A549 (cell line): ENCODE measurements at regions not wholly inside any gene's neighbourhood (a gene's known extent, or its start where the extent isn't known, plus 50 kb on each side); places are given as distances from the start of the nearest gene placed in this dataset.

Experiments
- ATAC-seq, 2 experiments: fragments of 200-7000 bp in 1 of 2; fragments of >200 bp in 1 of 2; cut with Nextera tagmentation in 1 of 2; cut with Tn5 transposase in 1 of 2; 3 replicates each; pipeline versions ENCODE4 v1.8.0 to v1.9.1; 2018 to 2020; ENCODE audit warnings: mild to moderate bottlenecking in 1 of 2, moderate library complexity in 1 of 2
- CTCF ChIA-PET: fragments of 300-600 bp; sonication (Branson Sonifier 250); formaldehyde crosslinking; extraction: SDS; loops from one replicate; lab custom pipeline; 2021; ENCODE audit warnings: antibody characterized with exemption, inconsistent platforms; lab: Yijun Ruan, JAX
- POLR2A ChIA-PET: fragments of 350-600 bp; formaldehyde crosslinking; extraction: SDS; loops from one replicate; lab custom pipeline; 2021; ENCODE audit warnings: antibody characterized with exemption, inconsistent platforms; lab: Yijun Ruan, JAX
- DNase-seq, 2 experiments: peaks; one replicate each; pipeline versions ENCODE4 v3.0.0 to v3.0.0-alpha.2; 2011 to 2016; ENCODE audit warnings: low read depth in 1 of 2, low spot score in 1 of 2
- FAIRE-seq: peaks from 2 replicates; lab custom pipeline; 2011; peaks lifted over from hg19 to GRCh38; lab: Jason Lieb, UNC
- H3K27ac ChIP-seq, 2 experiments: fragments of >200 bp; sonication (Bioruptor Twin); formaldehyde crosslinking; 3 replicates each; pipeline ENCODE4 v1.5.1; 2016 to 2017
- H3K4me1 ChIP-seq: fragments of >200 bp; sonication (Bioruptor Twin); formaldehyde crosslinking; 3 replicates; pipeline ENCODE4 v1.6.1; 2016
- H3K4me2 ChIP-seq: fragments of >200 bp; sonication (Bioruptor Twin); formaldehyde crosslinking; 3 replicates; pipeline ENCODE4 v1.6.1; 2016
- H3K4me3 ChIP-seq: fragments of >200 bp; sonication (Bioruptor Twin); formaldehyde crosslinking; 3 replicates; pipeline ENCODE4 v1.5.1; 2016
- H3K9me3 ChIP-seq: fragments of >200 bp; sonication (Bioruptor Twin); formaldehyde crosslinking; 3 replicates; pipeline ENCODE4 v1.6.1; 2016
- CHD2 ChIP-seq: fragments of 150-350 bp; IDR thresholded peaks from 2 replicates; pipeline ENCODE4 v1.6.1; 2014; ENCODE audit warnings: low read length; ENCODE audit not compliant: partially characterized antibody
- EHMT2 ChIP-seq: fragments of 200-600 bp; sonication (generic); IDR thresholded peaks from 2 replicates; pipeline ENCODE4 v1.6.1; 2016; ENCODE audit warnings: antibody characterized with exemption, low read depth, mild to moderate bottlenecking, moderate library complexity
- ESRRA ChIP-seq: fragments of 150-350 bp; IDR thresholded peaks from 2 replicates; pipeline ENCODE4 v1.6.1; 2014; ENCODE audit warnings: mild to moderate bottlenecking, low read length, borderline replicate concordance
- GATA3 ChIP-seq: IDR thresholded peaks from 2 replicates; pipeline ENCODE4 v1.6.1; 2012; ENCODE audit warnings: borderline replicate concordance
- HOXA7 ChIP-seq: fragments of 250-450 bp; sonication (Bioruptor Pico); IDR thresholded peaks from 2 replicates; pipeline ENCODE4 v1.5.0; 2020; ENCODE audit warnings: mild to moderate bottlenecking, moderate library complexity
- KDM5A ChIP-seq: fragments of 200-600 bp; sonication (generic); IDR thresholded peaks from 2 replicates; pipeline ENCODE4 v1.6.1; 2016; ENCODE audit warnings: antibody characterized with exemption, mild to moderate bottlenecking
- TFCP2L1 ChIP-seq: fragments of 250-450 bp; sonication (Bioruptor Pico); IDR thresholded peaks from 2 replicates; pipeline ENCODE4 v1.5.0; 2021; ENCODE audit warnings: mild to moderate bottlenecking
- ZC3H11A ChIP-seq: fragments of 450-650 bp; IDR thresholded peaks from 2 replicates; pipeline ENCODE4 v1.6.1; 2014; ENCODE audit warnings: antibody characterized with exemption, mild to moderate bottlenecking
- ZNF302 ChIP-seq: fragments of 250-450 bp; sonication (Bioruptor Pico); IDR thresholded peaks from 2 replicates; pipeline ENCODE4 v1.9.0; 2021; ENCODE audit warnings: inconsistent platforms, mild to moderate bottlenecking, moderate library complexity
- WGBS: methylation state at CpG from one replicate; pipeline ENCODE4 v1.1.6; 2017; ENCODE audit errors: missing lambda C conversion rate; 5-methylcytosine and 5-hydroxymethylcytosine counted together
- TF ChIP-seq, protein P1 (sequence below): fragments of >200 bp; sonication (Bioruptor Twin); formaldehyde crosslinking; IDR thresholded peaks from 3 replicates; pipeline ENCODE4 v1.6.1; 2016
- TF ChIP-seq, protein P2 (sequence below): fragments of 200-600 bp; sonication (generic); IDR thresholded peaks from 2 replicates; pipeline ENCODE4 v1.6.1; 2016; ENCODE audit warnings: antibody characterized with exemption, mild to moderate bottlenecking, moderate library complexity
- TF ChIP-seq, protein P3 (sequence below): IDR thresholded peaks from 2 replicates; pipeline ENCODE4 v1.6.1; 2012
- TF ChIP-seq, protein P4 (sequence below): IDR thresholded peaks from 2 replicates; pipeline ENCODE4 v1.6.1; 2012

DNA sequence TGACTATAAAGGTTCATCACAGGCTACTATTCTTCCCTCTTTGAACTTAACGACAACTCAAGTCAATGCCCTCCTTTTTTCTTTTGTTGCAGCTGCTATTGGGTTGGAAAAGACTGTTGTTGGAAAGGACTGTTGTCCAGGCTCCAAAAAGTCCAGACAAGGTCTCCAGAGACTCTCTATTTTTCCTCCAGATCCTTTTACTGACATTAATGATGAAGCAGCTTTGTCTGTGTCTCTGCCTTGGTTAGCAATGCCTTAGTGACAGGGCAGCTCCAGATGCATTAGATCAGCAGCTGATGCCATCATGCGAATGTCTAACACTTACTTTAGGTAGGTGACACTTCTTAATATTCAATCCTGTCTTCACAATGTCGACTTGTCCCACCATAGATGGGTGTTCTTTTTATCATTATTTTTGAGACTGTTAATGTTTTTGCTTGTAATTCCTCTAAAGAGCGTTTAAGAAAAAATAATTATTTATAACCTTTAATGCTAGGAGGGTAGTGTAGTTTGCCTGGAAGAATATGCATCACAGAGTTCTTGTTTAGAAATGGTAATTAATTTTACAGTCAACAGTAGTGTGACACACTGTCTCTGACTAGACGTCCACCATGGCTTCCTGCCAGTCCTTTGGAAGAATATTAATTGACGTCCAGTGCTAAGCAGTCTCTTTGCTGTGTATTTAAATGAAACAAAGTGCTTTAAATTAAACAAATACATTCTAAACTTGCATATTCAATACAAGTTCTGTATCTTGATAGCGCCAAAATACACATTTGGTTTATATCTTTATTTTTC, 492.2 kb downstream of the NR2F1-AS1 start:
- Histone ChIP-seq H3K4me3 (no peak overlapping the region), H3K27ac (no peak overlapping the region), H3K4me1 (peaks cover 8% of the 10 kb centered on the region; the same call in 2 of the 3 replicates), H3K9me3 (no peaks in the 10 kb centered on the region), H3K4me2 (no peak overlapping the region)
- 73% methylated on average over 7 of the region's 7 CpGs for WGBS
- TF ChIP-seq, protein P1, sequence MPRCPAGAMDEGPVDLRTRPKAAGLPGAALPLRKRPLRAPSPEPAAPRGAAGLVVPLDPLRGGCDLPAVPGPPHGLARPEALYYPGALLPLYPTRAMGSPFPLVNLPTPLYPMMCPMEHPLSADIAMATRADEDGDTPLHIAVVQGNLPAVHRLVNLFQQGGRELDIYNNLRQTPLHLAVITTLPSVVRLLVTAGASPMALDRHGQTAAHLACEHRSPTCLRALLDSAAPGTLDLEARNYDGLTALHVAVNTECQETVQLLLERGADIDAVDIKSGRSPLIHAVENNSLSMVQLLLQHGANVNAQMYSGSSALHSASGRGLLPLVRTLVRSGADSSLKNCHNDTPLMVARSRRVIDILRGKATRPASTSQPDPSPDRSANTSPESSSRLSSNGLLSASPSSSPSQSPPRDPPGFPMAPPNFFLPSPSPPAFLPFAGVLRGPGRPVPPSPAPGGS: no peak
- TF ChIP-seq, protein P2, sequence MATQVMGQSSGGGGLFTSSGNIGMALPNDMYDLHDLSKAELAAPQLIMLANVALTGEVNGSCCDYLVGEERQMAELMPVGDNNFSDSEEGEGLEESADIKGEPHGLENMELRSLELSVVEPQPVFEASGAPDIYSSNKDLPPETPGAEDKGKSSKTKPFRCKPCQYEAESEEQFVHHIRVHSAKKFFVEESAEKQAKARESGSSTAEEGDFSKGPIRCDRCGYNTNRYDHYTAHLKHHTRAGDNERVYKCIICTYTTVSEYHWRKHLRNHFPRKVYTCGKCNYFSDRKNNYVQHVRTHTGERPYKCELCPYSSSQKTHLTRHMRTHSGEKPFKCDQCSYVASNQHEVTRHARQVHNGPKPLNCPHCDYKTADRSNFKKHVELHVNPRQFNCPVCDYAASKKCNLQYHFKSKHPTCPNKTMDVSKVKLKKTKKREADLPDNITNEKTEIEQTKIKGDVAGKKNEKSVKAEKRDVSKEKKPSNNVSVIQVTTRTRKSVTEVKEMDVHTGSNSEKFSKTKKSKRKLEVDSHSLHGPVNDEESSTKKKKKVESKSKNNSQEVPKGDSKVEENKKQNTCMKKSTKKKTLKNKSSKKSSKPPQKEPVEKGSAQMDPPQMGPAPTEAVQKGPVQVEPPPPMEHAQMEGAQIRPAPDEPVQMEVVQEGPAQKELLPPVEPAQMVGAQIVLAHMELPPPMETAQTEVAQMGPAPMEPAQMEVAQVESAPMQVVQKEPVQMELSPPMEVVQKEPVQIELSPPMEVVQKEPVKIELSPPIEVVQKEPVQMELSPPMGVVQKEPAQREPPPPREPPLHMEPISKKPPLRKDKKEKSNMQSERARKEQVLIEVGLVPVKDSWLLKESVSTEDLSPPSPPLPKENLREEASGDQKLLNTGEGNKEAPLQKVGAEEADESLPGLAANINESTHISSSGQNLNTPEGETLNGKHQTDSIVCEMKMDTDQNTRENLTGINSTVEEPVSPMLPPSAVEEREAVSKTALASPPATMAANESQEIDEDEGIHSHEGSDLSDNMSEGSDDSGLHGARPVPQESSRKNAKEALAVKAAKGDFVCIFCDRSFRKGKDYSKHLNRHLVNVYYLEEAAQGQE: no peak
- TF ChIP-seq GATA3: no peak
- no peak for TF ChIP-seq TFCP2L1 (CRISPR knock-in tag)
- no peak for TF ChIP-seq ZNF302 (CRISPR knock-in tag)
- no peak for TF ChIP-seq ZC3H11A
- TF ChIP-seq, protein P3, sequence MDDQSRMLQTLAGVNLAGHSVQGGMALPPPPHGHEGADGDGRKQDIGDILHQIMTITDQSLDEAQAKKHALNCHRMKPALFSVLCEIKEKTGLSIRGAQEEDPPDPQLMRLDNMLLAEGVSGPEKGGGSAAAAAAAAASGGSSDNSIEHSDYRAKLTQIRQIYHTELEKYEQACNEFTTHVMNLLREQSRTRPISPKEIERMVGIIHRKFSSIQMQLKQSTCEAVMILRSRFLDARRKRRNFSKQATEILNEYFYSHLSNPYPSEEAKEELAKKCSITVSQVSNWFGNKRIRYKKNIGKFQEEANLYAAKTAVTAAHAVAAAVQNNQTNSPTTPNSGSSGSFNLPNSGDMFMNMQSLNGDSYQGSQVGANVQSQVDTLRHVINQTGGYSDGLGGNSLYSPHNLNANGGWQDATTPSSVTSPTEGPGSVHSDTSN: no peak
- TF ChIP-seq ESRRA: no peak
- TF ChIP-seq, protein P4, sequence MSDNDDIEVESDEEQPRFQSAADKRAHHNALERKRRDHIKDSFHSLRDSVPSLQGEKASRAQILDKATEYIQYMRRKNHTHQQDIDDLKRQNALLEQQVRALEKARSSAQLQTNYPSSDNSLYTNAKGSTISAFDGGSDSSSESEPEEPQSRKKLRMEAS: no peak
- no peak for FAIRE-seq
- ATAC-seq: no peak
- ChIA-PET POLR2A (no interaction called here), CTCF (no interaction called here)
- no peak for DNase-seq

DNA sequence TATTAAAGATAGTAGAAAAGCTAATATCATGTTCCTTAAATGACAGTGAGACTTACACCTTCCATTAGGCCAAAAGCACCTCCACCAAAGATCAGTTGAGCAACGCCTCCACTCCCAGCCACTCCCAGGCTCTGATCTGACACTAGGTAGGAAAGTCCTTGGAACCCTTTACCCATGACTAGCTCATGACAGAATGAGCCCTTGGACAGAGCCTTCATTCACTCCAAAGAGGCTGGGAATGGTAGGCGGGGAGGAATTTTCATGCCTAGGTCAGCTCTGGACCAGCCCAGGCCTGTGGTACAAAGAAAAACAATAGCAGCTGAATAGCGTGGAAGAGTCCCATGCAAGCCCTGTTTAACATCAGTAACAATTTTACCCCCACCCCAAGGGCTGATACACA, 493.7 kb downstream of the NR2F1-AS1 start:
- Histone ChIP-seq H3K4me1 (peaks cover 8% of the 10 kb centered on the region; the same call in 2 of the 3 replicates), H3K4me3 (no peak overlapping the region), H3K9me3 (no peaks in the 10 kb centered on the region), H3K4me2 (no peak overlapping the region), H3K27ac (no peak overlapping the region)
- ChIA-PET CTCF (no interaction called here), POLR2A (no interaction called here)
- ATAC-seq: no peak
- no peak for FAIRE-seq
- TF ChIP-seq CHD2: no peak
- TF ChIP-seq, protein P3: no peak
- no peak for TF ChIP-seq EHMT2
- DNase-seq: no peak
- WGBS: 84% methylated on average over 3 of the region's 3 CpGs

DNA sequence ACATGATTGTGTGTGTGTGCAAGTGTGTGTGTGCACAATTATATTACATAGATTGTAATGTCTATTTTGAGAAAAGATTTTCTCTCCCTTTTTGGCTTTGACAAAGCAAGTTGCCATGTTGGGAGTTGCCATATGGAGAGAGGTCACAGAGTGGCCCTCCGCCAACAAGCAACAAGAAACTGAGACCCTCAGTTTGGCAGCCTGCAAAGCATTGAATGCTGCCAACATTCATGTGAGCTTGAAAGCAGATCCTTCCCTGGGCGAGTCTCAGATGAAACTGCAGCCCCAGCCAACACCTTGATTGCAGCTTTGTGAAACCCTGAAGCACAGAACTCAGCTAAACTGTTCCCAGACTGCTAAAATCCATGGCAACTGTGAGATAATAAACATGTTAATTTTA, 498.0 kb downstream of the NR2F1-AS1 start:
- no peak for TF ChIP-seq HOXA7 (CRISPR knock-in tag)
- TF ChIP-seq KDM5A: no peak
- CTCF ChIA-PET: no interaction called here
- ATAC-seq: no peak
- POLR2A ChIA-PET: no interaction called here
- no peak for DNase-seq
- Histone ChIP-seq H3K4me1 (peaks cover 14% of the 10 kb centered on the region), H3K4me3 (no peak overlapping the region), H3K4me2 (no peak overlapping the region), H3K27ac (no peak overlapping the region), H3K9me3 (no peaks in the 10 kb centered on the region)
- FAIRE-seq: no peak
- 97% methylated on average over 2 of the region's 2 CpGs for WGBS
